ENCODE measurements at regions not wholly inside any gene's neighbourhood (a gene's known extent, or its start where the extent isn't known, plus 50 kb on each side); places are given as distances from the start of the nearest gene placed in this dataset.

DNA sequence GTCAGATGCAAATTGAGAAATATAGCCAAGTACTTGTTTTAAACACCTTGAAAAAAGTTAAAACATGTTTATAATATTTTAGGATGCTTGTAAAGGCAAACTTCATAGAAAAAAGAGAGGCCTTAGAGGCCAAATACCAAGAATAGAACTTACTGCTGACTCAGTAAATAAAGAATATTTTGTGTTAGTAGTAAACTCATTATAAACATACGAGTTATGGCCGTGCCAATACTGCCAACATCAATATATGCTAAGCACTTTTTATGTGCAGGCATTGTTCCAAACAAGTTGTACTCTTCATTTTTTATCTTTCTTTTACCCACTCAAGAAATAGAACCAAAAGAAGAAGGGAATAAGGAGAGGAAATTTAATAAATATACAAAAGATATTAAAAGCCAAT, 705.9 kb upstream of the NCAM2 start:
- TF ChIP-seq POLR2A (IDR thresholded peaks at IDR 0.05; ENCODE audit: borderline replicate concordance, extremely low read depth, insufficient read depth, insufficient read length) (no peak), EGR1 (IDR thresholded peaks at IDR 0.05; ENCODE audit: low read depth) (no peak), EZH2phosphoT487 (IDR thresholded peaks at IDR 0.05; ENCODE audit: borderline replicate concordance) (no peak), EZH2 (IDR thresholded peaks at IDR 0.05) (no peak), POLR2AphosphoS5 (IDR thresholded peaks at IDR 0.05; ENCODE audit: low read depth, low read length) (no peak), JUND (IDR thresholded peaks at IDR 0.05) (no peak), SIN3A (IDR thresholded peaks at IDR 0.05; ENCODE audit: low read depth) (no peak)
- TF ChIP-seq, protein P1, sequence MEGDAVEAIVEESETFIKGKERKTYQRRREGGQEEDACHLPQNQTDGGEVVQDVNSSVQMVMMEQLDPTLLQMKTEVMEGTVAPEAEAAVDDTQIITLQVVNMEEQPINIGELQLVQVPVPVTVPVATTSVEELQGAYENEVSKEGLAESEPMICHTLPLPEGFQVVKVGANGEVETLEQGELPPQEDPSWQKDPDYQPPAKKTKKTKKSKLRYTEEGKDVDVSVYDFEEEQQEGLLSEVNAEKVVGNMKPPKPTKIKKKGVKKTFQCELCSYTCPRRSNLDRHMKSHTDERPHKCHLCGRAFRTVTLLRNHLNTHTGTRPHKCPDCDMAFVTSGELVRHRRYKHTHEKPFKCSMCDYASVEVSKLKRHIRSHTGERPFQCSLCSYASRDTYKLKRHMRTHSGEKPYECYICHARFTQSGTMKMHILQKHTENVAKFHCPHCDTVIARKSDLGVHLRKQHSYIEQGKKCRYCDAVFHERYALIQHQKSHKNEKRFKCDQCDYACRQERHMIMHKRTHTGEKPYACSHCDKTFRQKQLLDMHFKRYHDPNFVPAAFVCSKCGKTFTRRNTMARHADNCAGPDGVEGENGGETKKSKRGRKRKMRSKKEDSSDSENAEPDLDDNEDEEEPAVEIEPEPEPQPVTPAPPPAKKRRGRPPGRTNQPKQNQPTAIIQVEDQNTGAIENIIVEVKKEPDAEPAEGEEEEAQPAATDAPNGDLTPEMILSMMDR (IDR thresholded peaks at IDR 0.05 in 2 of 3, conservative IDR thresholded peaks at IDR 0.05 in 1 of 3; ENCODE audit: borderline replicate concordance in 1 of 3, insufficient read depth in 1 of 3, low read depth in 2 of 3, low read length in 2 of 3): no peak
- TF ChIP-seq, protein P2, sequence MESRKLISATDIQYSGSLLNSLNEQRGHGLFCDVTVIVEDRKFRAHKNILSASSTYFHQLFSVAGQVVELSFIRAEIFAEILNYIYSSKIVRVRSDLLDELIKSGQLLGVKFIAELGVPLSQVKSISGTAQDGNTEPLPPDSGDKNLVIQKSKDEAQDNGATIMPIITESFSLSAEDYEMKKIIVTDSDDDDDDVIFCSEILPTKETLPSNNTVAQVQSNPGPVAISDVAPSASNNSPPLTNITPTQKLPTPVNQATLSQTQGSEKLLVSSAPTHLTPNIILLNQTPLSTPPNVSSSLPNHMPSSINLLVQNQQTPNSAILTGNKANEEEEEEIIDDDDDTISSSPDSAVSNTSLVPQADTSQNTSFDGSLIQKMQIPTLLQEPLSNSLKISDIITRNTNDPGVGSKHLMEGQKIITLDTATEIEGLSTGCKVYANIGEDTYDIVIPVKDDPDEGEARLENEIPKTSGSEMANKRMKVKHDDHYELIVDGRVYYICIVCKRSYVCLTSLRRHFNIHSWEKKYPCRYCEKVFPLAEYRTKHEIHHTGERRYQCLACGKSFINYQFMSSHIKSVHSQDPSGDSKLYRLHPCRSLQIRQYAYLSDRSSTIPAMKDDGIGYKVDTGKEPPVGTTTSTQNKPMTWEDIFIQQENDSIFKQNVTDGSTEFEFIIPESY (IDR thresholded peaks at IDR 0.05; ENCODE audit: extremely low read depth, insufficient replicate concordance, low read length): no peak
- TF ChIP-seq, protein P3, sequence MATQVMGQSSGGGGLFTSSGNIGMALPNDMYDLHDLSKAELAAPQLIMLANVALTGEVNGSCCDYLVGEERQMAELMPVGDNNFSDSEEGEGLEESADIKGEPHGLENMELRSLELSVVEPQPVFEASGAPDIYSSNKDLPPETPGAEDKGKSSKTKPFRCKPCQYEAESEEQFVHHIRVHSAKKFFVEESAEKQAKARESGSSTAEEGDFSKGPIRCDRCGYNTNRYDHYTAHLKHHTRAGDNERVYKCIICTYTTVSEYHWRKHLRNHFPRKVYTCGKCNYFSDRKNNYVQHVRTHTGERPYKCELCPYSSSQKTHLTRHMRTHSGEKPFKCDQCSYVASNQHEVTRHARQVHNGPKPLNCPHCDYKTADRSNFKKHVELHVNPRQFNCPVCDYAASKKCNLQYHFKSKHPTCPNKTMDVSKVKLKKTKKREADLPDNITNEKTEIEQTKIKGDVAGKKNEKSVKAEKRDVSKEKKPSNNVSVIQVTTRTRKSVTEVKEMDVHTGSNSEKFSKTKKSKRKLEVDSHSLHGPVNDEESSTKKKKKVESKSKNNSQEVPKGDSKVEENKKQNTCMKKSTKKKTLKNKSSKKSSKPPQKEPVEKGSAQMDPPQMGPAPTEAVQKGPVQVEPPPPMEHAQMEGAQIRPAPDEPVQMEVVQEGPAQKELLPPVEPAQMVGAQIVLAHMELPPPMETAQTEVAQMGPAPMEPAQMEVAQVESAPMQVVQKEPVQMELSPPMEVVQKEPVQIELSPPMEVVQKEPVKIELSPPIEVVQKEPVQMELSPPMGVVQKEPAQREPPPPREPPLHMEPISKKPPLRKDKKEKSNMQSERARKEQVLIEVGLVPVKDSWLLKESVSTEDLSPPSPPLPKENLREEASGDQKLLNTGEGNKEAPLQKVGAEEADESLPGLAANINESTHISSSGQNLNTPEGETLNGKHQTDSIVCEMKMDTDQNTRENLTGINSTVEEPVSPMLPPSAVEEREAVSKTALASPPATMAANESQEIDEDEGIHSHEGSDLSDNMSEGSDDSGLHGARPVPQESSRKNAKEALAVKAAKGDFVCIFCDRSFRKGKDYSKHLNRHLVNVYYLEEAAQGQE (IDR thresholded peaks at IDR 0.05; ENCODE audit: low read depth): no peak

Measured in HCT116 (cell line).